Kidney epithelial cell (primary cell): ENCODE measurements at regions not wholly inside any gene's neighbourhood (a gene's known extent, or its start where the extent isn't known, plus 50 kb on each side); places are given as distances from the start of the nearest gene placed in this dataset.

ENCODE experiments used
- DNase-seq: peaks from one replicate; pipeline ENCODE4 v3.0.0-alpha.2; 2010; ENCODE audit warnings: low read depth
- H3K27me3 ChIP-seq: 2 replicates; pipeline ENCODE4 v1.6.0; 2011; ENCODE audit warnings: low read length; ENCODE audit not compliant: control insufficient read depth, insufficient read depth
- H3K36me3 ChIP-seq: 2 replicates; pipeline ENCODE4 v1.5.1; 2011; ENCODE audit warnings: low read length; ENCODE audit not compliant: control insufficient read depth, insufficient read depth
- H3K4me3 ChIP-seq: 2 replicates; pipeline ENCODE4 v1.5.1; 2011; ENCODE audit warnings: low read depth, mild to moderate bottlenecking, control low read depth, low read length
- TF ChIP-seq, protein P1 (sequence below): IDR thresholded peaks from 2 replicates; pipeline ENCODE4 v1.5.1; 2011; ENCODE audit warnings: mild to moderate bottlenecking, moderate library complexity, low read length, control low read depth, inconsistent platforms; ENCODE audit not compliant: insufficient read depth, poor library complexity, severe bottlenecking

DNA sequence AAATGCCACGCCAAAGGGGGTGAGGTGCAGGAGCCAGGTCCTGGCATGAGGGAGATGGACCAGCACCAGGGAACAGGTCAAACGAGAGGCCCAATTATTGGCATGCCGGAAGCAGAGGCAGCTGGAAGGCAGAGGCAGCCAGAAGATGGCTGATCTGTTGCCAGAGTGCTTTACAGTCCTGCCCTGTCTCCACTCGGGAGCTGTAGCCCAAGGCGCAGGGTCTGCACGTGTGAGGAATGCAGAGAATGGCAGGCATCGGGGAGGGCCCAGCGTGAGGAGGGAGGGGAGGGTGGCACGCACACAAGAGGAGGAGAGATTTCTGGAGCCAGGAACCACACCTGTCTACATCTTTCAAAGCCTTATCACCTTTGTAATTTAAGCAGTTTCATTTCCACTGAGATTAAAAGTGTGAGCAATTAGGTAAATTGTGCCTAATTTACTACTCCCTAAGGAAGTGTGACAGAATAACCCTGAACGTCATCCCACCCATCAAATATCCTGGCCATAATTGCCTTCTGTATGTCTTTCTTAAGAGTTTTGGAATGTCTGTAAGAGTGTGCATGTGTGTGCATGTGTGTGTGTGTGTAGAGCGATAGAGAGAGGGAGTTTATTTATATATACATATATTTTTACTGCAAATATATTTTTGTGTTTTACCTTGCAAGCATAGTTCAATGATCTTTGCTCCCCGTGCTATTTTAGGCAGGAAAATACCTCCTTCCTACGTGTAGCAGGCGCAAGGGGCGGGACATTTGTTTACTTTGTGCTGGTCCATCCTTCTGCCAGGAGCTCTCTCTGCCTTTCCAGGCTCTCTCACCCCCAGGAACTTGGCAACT, 125.5 kb upstream of the SERBP1 start:
- Histone ChIP-seq H3K4me3 (no peak overlapping the region), H3K27me3 (no peaks in the 10 kb centered on the region), H3K36me3 (no peaks in the 10 kb centered on the region)
- TF ChIP-seq, protein P1, sequence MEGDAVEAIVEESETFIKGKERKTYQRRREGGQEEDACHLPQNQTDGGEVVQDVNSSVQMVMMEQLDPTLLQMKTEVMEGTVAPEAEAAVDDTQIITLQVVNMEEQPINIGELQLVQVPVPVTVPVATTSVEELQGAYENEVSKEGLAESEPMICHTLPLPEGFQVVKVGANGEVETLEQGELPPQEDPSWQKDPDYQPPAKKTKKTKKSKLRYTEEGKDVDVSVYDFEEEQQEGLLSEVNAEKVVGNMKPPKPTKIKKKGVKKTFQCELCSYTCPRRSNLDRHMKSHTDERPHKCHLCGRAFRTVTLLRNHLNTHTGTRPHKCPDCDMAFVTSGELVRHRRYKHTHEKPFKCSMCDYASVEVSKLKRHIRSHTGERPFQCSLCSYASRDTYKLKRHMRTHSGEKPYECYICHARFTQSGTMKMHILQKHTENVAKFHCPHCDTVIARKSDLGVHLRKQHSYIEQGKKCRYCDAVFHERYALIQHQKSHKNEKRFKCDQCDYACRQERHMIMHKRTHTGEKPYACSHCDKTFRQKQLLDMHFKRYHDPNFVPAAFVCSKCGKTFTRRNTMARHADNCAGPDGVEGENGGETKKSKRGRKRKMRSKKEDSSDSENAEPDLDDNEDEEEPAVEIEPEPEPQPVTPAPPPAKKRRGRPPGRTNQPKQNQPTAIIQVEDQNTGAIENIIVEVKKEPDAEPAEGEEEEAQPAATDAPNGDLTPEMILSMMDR: no peak
- DNase-seq: no peak

DNA sequence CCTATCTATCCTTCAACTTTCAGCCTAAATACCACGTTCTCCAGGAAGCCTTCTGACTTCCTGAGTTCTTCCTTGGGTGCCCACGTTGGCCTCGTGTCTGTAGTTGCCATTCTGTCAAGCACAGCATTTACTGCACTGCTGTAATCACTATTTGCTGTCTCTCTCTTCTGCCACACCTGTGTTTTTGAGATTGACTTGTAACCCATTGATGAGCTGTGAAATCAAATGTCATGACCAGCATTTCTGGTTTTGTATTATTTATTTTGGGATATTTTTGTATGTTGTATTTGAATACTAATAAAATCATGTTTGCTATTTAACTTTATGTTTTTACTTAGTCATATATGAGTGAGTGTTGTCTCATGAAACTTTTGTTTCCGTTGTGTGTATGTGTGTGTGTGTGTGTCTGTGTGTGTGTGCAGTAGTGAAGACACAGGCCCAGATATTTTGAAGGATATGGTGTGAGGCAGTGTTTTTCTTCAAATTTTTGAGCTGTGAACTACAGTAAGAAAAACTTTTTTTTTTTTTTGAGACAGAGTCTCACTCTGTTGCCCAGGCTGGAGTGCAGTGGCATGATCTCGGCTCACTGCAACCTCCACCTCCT, 126.2 kb upstream of the SERBP1 start:
- TF ChIP-seq, protein P1: no peak
- DNase-seq: no peak
- H3K4me3 ChIP-seq: no peak overlapping the region
- no peaks in the 10 kb centered on the region for H3K27me3 ChIP-seq
- no peaks in the 10 kb centered on the region for H3K36me3 ChIP-seq

DNA sequence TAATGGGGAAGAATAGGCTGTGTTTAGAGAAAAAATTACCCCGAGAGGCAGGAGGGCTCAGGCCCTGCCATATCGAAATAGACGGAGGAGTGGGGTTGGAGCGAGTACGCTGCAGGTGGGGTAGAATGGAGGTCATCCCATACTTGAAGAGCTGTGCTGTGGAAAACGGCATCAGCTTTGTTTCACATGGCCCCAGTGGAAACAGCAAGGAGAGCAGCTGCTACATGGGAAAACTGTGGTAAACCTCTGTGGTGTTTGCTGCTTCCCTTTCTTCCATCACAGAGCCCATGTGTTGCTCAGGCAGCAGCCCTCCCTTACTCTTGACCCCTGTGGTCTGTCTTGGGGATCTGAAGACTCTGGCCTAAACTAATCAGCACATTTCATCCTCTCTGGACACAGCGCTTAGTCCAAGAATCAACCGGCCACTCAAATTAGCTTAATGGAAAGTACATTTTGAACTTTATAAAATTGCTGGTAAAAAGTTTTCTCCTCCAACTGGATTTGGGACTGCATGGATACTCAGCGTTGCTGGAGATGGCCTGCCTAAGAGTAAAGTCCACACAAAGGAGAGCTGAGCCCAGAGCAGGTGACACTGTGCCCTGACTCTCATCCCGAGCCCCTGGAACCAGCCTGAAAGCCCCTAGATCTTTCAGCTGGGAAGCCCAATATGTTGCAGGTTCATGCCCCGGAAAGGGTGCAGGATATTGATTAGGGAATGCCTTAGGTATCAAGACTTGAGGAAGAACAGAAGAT, 127.1 kb upstream of the GADD45A start:
- no peaks in the 10 kb centered on the region for H3K36me3 ChIP-seq
- H3K27me3 ChIP-seq: no peaks in the 10 kb centered on the region
- H3K4me3 ChIP-seq: no peak overlapping the region
- TF ChIP-seq, protein P1: no peak
- DNase-seq: no peak

DNA sequence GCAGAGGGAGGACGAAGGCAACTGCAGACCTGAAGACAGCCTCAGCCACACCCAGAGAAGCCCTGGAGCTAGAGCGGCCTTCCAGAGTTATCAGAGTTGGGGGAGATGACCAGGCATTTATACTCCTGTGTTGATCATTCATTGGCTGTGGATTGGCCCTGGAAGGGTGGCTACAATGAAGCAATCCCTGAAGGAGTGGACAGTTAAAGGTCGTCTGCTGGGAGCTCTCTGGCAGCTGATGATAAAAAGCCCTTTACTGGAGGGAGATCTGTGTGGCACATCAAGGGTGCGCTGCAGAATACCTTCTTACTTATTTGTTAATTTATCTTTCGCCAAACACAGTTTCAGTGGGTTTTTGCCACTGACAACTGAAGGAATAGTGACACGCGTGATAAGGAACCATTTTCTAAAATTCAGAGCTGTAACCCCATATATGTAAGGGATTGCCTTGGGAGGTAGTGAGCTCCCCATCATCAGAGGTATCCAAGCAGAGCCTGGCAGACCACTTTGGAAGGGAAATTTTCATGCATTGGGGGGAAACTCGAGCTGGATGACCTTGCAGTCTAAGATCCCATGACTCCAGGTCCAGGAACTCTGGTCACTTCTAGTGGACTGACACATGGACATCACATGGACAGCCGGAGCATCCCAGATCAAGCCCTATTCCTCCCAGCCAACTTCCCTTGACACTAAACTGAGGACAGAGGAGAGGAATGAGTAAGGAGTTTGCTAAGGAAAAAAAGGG, 126.4 kb upstream of the GADD45A start:
- TF ChIP-seq, protein P1: no peak
- H3K36me3 ChIP-seq: no peaks in the 10 kb centered on the region
- no peaks in the 10 kb centered on the region for H3K27me3 ChIP-seq
- DNase-seq: no peak
- no peak overlapping the region for H3K4me3 ChIP-seq

DNA sequence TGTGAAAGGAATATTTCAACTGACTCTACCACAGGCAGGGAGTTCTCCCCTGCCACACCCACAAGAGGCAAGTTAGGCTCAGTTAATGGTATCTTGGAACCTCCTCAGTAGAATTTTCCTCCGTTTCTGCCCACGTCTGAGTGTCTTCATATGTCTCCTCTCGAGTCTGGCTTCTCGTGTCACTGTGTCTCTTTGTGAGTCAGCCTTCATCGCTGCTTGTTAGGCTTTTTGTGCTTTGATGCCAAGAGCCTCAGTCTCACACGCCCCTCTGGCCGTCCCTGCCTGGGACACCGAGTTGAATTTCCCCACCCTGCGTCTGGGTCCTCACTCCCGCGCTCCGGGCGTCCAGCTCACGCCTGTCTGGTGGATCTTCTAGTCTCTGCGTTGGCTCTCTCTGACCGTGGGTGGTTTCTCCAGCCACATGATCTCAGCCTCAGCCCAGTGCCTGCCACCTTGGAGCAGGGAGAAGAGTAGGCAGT, 125.7 kb upstream of the GADD45A start:
- TF ChIP-seq, protein P1: no peak
- no peaks in the 10 kb centered on the region for H3K36me3 ChIP-seq
- no peak for DNase-seq
- H3K4me3 ChIP-seq: no peak overlapping the region
- H3K27me3 ChIP-seq: no peaks in the 10 kb centered on the region
